HG02763 (cell line): ENCODE measurements at regions not wholly inside any gene's neighbourhood (a gene's known extent, or its start where the extent isn't known, plus 50 kb on each side); places are given as distances from the start of the nearest gene placed in this dataset.

Source experiments
- ATAC-seq: cut with Tn5 transposase; IDR thresholded peaks from one replicate; pipeline ENCODE4 v1.9.1; 2021; ENCODE audit warnings: mild to moderate bottlenecking, moderate library complexity; ENCODE audit not compliant: unreplicated experiment

DNA sequence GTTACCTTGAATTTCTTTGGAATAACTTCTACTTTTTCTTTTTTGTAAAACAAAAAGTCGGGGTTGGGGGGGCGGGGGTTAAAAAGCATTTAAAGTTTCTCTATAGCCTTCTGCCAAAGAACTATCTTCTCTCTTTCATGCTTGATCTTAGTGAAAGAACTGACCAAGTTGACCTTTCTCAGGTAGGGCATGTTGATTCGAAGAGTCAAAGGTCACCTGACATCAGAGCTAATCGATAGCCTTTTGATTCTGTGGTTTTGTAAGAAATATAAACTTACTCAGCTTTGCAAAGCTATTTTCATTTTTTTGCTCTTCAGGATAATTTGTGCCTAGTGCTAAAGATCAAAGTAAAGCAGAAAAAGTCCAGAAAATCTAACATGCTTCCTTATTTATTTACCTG lies 181.5 kb downstream of the IRS2 start:
- no peak for ATAC-seq

DNA sequence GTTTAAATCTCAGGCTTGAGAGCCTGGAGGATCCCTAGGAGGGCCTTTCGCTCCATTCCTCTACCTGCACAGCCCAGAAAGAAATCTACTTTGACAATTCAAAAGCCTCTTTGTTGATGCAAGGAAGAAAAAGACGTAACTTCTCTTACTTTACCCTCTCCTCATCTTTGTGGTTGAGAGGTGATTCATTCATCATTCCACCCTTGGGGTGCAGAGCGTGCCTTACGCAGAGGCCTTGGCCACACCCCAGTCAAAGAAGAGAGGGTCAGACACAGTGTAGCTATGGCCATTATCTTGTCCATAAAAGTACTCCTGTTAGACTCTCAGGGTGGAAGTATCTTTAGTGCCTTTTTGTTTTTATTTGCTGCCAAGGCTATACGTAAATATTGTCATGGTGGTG lies 184.0 kb downstream of the IRS2 start:
- ATAC-seq, result no peak

DNA sequence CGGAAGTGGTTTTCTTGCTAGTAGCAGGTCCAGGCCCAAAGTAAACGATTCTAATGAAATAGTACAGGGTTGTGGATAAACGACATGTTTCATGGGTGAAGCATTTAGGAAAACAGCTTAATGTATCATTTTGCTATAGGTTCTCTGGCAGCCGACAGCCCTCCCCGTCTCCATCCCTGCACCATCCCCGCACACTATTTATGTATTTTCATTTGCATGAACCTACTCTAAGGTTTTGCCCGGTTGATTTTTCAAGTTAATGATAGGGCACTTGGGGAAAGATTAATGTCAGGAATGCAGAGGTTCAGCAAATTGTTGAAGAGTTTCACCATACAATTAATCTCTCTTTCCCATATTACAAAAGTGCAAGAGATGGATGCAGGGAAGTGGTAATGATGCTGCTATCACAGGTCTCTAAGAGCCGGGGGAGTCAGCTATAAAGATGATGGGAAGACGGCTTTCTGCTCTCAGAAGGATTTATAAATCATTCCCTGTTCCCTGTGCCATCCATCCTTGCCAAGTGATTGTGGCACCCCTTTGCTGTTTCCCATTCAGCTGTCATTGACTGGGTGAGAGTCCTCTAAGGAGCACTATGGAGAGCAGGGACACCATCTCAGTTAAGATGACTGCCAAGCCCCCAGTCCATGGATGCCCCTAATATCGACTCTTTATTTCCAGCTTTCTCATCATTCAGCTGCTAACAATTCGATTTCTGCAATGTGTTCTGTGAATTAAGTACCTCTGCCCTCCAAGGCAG lies 186.3 kb downstream of the IRS2 start:
- ATAC-seq, result no peak

DNA sequence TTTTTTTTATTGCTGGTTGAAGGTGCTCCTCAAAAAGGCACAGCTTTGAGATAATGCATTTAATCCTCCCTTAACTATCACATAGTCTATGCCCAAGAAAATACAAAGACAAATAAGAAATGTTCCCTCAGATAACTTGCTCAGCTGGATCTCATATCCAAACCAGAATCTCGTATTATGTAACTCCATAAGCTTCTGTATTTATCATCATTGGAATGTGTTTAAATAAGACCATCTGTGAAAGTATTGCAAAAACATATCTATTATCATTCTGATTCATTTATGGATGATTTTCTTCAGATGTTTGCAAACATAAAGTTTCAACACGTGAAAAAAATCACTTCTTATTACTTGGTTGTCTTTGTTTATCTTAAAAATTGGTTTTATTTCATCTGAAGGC lies 190.9 kb downstream of the IRS2 start:
- no peak for ATAC-seq

DNA sequence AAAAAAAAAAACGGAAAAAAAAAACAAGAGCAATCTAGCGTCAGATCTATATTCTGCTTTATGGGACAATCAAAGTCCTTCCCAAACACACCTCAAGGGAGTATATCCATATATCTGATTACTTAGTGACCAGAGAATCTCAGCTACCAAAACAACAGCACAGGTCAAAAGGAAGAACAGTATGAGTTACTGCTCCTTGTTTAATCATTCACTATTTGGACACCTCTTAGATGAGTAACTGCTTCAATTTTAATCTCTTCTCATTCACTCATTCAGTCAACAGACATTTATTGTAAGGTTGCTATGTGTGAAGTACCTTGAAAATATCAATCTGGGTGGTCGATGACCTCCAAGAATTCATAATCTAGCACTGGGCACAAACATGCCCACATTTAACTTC lies 193.2 kb downstream of the IRS2 start:
- no peak for ATAC-seq

DNA sequence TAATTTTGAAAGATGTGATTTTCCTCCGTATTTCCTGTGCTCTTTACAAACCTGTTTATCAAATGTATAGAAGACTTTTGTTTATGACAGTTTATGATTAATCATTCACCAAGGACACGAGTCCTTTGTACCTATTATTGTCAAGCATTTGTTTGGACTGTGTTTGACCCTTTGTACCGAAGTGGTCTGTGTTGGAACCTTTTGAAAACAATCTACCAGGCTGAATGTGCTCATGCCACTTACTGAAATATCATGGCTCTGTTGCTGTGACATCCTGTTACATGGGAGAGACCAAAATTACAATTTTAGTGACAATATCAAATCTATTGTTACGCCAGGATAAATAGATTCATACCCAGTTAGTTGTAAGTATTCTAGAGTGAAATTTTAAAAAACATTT lies 193.6 kb downstream of the IRS2 start:
- ATAC-seq, result no peak

DNA sequence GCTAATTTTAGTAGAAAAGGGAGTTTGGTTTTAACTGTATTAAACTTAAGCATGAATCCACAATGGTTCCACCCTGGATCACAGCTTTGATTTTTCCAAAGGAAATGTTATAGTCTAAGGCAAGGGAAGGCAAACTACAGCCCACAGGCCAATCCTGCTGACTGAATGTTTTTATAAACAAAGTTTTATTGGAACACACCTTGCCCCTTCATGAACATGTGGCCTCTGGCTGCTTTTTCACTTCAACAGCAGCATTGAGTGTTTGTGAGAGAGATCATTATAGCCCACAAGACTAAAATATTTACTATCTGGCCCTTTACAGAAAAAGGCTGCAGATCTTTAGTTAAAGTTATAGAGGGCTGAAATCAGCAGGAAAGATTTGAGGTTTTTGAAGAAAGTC lies 198.7 kb downstream of the IRS2 start:
- no peak for ATAC-seq

DNA sequence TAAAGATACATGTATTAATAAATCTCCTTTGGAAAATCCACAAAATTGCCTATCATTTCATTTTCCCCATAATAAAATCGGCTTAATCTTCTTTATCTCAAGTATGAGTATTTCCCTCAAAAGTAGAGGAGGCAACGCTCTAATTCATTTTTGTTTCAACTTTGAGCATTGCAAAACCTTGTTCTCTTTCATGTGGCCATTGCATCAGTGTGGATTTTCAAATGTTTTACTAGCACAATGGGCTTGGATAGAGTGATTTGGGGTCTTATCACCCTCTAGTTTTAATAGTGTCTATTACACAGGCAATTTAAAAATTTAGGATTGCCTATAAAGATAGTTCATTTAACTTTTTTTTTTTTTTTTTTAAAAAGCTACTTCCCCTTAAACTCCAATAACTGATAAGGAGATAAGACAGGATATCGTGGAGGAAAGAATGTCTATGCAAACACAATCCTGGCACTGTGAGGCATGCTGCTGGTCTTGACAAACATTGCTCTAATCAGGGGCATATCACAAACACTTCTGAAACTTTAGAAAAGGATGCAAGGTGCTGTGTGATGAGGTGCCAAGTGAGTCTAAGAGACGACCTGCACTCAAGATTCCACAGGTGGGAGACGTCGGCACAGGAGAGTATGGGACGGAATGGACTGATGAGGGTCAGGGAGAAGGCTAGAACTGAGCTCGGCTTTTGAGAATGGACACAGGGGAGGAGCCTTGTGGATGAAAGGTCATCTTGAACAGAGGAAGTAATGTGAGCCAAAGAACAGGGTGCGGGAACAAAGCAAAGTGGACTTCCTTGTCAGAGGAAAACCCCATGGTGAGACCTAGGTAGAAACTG lies 199.7 kb downstream of the IRS2 start:
- ATAC-seq, result no peak

DNA sequence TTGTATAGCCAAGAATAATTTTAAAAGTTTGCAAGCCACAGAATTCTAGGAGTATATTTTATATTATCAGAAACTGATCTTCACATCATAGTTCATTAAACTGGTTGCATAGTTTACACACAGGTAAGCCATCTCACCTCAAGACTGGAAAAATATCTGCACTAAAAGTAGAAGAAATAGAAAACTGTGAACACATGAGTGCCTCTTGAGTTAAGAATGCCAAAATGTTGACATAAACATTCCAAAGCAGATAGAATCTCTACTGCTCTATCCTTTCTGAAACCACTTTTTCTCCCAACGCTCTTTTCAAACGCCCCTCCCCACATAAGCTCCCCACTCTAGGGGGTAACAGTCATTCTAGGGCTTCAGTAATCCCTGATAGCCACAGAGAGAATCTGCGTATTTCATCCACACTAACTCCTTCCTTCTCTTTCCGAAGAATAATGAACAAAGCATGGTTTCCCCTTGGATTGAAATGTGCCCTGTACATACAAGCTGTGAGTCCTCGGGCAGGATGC lies 201.5 kb downstream of the IRS2 start:
- no peak for ATAC-seq

DNA sequence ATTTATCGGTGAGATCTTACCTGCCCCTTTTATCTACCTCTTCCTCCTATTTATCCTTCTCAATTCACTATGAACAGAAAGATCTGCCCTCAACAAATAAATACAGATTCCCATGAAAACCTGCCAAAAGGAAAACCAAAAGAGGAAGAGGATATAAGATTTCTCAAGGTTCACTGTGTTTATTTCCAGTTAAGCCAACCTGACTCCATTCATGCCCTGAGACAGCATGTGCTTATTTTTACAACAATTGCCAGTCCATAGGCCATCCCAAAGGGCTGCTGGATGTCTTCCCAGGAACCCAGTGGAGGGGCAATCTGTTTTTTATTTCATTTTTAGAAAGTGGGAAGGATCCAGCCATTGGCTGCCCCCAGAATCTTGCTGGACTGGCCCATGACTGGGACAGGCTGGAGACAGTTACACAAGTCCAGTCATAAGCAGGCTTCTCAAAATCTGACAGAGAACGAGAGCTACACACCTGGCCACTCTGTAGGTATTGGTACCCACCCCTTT lies 209.1 kb downstream of the IRS2 start:
- no peak for ATAC-seq

DNA sequence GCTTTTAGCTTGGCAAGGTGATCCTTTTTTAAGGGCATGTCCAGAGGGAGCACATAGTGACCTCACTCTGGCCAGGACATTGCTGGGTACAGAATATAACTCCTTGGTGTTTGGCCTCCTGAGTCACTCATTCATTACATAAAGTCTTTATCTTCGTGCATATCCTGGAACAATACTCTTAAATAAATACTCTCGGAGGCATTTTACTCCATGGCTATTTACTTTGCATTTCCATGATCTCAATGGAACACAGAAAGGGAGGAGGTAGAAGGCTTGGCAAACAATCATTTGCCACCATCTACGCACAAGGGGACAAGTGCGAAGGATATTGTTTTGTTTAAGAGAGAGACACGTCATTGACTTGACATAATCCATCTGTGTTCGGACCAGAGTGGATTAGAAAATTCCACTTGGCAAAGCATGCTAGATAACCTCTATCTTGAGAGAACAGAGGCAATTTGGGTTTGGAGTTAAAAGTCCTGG lies 210.0 kb downstream of the IRS2 start:
- ATAC-seq, result no peak

DNA sequence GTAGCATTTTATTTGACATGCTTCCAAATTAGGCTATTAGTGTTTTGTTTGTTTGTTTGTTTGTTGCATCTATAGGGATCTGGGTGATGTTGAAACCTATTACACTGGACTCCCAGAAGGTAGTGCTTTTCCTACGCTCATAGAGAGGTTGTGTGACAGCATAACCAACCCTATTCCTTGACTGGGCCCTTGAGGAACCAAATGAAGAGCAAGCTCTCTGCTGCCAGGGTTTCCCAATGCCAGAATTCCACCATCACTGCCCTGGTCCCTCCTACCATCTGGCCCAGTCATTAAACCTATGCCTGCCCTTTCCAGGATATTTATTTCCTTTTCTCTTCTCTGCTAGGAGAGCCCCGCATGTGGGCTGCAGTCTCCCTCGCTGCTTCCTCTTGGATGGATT lies 210.6 kb downstream of the IRS2 start:
- no peak for ATAC-seq

DNA sequence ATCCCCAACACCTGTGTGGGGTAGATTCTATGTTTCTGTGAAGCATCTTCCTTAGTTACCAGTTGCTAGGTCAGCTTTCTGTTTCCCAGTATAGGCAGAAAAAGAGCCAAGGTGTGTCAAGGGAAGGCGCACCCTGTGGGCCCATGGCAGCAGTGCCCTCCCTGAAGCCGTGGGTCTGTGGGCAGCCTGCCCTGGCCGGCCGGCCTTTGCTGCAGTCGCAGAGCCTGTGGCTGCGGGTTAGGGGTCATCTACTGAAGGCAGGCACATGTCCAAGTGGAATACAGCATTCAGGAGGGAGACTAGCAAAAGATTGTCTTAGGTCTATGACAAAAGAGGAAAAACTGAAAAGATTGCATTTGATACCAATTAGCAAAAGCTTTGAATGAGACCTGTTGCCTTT lies 214.0 kb downstream of the IRS2 start:
- ATAC-seq, result no peak

DNA sequence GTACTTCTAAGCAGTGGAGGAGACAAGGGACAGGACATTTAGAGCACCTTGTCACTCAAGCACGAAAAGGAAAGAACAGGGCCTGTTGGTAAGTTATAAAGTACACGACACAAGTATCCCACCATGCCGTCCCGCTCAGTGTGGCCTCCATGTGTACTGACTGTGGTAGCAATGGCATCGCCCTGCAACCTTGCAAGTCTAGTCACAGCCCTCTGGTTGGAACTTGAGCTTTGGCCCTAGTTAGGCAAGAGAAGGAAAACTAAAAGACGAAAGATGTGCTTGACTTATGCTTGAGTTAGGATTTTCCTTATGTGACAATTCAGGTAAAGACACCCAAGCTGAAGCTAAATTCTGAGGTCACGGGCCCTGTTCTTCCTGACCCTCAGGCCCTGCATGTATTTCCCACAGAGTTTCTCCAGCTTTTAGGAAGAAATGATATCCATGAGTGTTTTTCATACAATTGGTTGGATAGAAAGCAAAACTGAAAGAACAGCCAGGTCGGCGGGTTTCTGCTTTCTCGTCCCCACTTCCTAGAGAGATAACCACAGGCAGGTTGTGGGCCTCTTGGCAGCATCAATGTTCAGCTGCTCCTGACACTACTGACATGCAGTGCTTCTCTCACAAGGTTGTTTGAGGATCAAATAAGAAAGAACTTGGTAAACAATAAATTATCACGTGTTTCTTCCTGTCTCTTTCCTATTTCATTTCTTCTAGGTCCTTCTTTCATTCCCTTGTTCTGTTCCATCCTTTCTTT lies 216.2 kb downstream of the IRS2 start:
- ATAC-seq, result peak; percentile 94

DNA sequence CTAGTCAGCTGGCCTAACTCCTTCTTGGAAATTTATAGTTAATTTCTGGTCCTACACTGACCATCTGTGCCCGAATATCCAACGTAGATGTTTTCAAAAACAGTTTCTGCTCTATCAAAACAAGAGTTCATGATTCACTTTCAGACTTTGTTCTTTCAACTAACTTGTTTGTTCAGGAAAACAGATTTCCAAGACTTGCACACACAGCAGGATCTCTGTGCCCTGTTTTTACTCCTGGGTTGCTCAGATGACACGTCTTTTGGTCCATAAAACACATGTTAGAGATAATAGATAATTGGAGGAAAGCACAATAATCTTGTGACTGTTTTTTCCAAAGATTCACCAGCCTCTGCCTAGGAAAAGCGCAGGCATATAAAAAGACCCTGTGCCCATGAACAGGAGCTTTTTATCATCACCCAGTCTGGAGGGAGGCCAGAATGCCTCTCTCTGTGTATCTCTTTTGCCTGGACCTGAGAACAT lies 218.0 kb downstream of the IRS2 start:
- no peak for ATAC-seq

DNA sequence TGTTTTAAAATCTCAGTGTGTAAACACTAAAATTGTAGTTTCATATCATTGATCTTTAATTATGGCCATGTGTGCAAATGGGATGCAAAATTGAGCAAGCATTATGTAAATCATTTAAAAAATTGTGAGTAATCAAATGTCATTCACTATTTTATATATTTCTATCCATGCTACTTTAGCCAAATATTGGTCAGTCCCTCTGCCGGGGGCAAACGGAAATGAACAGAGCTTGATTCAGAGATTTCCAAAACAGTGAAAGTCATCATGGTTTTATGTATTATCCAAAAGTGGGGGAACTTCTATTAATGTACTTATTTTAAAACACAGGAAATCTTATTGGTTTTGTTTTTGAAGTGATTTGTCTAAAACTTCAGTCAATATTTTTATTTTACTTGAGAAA lies 219.1 kb downstream of the IRS2 start:
- ATAC-seq, result no peak

DNA sequence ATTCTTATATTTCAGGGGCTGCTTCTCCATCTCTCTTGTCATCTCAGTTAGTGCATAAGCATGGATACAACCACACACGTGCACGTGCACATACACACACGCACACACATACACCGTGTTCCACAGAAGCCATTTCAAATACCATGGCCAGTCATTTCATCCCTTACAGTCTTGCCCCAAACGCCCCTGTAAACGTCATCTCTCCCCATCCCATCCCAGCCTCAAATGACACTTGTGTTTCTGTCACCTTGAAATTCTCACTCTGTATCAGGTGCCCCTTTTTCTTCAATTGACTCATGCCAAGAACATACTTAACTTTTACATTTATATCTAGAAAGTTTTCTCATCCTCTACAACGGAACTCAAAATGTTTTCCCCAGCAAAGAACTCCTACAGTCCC lies 220.5 kb downstream of the IRS2 start:
- ATAC-seq, result no peak

DNA sequence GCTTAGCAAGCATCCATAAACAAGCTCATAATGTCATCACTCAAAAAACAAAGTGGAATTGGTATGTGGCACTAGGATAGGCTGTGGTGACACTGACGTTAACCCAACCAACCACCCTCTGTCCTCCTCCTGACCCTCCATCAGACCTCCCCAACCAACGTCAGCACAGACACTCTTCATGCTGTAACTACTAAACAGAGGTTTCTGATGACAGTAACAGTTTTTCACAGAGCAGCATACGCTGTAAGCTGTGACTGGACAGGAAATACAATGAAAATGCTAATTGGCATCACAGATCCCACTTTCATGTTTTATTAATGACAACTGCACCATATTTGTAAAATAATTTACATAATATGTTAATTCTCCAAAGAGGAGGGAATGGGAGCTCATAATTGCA lies 238.0 kb downstream of the IRS2 start:
- peak; percentile 31 for ATAC-seq

DNA sequence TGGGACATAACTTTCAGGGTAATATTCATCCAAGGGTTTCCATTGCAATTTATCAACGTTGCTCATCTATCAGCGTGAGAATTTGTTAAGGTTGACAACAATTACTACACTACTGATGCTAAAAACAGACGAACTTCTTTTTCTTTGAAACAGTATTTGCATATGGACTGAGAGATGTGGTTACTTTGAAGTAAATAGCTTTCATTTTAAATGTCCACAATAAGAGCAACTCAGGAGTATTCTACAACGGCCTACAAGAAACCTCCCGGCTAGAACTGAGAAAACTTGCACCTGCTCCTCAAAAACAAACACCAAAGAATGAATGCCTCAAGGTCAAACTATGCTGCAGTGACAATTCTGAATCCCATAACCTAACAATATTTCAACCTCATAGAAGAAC lies 238.4 kb downstream of the IRS2 start:
- peak; percentile 90 for ATAC-seq

DNA sequence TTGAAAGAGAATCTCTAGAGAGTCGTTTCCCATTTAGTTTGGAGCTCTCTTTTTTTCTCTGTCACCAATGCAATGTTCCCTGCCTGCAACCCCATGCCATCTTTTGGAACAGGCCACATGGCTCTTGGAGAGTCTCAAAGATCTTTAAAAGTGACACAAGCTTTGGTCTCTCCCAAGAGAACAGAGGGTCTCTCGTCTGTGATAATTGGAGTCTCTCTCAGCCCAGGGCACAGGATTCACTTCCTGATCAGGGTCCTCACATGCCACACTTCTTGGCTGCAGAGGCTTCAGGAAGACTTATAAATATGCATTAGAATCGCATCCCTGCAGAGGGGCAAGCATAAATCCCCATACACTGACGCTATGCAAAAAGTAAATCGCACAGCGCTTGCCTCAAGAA lies 240.5 kb downstream of the IRS2 start:
- ATAC-seq, result no peak

DNA sequence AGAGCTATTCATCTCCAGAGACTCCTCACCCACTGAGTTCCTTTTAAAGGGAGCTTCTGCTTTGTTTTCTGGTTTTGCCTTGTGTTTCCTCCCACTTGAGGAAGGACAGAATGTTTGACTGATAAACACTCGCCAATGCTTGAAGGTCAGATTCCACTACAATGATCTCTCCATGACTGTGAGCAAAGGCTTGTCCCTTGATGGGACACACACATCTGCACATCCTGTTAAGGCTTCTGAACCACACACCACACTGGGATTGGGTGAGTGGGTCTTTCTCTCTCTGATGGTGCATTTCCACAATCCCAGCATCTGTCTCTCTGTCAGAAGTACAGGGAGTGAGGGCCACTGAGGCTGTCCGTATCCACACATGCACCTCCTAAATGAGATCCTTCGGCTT lies 245.3 kb downstream of the IRS2 start:
- no peak for ATAC-seq
